ENCODE measurements at regions not wholly inside any gene's neighbourhood (a gene's known extent, or its start where the extent isn't known, plus 50 kb on each side); places are given as distances from the start of the nearest gene placed in this dataset.
A peak's percentile ranks its signal among the peaks of the same experiment; 100 is the strongest.
"Not testable (repeated sequence)": the region's sequence is repeated elsewhere in the genome, so short reads cannot be mapped to it uniquely, and the experiment has no call there.

GRCh38 chr4:118587116-118587831 lies 97.9 kb upstream of the METTL14 start:
- H3K27me3 ChIP-seq (ENCODE audit: control insufficient read depth in 3 of 3, insufficient read depth in 3 of 3, low read length in 3 of 3) = peaks cover 0 to 38% (median 0%) of the 10 kb centered on the region in 3 donors
- no peaks in the 10 kb centered on the region for H3K4me1 ChIP-seq (ENCODE audit: control insufficient read depth in 3 of 3, insufficient read depth in 2 of 3, low read depth in 1 of 3, low read length in 2 of 3)
- no peaks in the 10 kb centered on the region for H3K9me3 ChIP-seq (ENCODE audit: control insufficient read depth in 2 of 2, insufficient read depth in 1 of 2, low read depth in 1 of 2, low read length in 1 of 2)
- FAIRE-seq (no peak), DNase-seq (no peak)
- H3K4me3 ChIP-seq (ENCODE audit: low read depth in 1 of 3, low read length in 3 of 3) = no peak overlapping the region
- no peaks in the 10 kb centered on the region for H3K36me3 ChIP-seq (ENCODE audit: control insufficient read depth in 3 of 3, insufficient read depth in 2 of 3, low read depth in 1 of 3, low read length in 3 of 3)
- no peak overlapping the region for H3K27ac ChIP-seq (ENCODE audit: low read depth in 1 of 3, low read length in 2 of 3)
- 69 to 84% (median 81%) methylated on average over 9 of the region's 9 CpGs for WGBS, 3 donors

GRCh38 chr4:118587946-118588345 lies 97.2 kb upstream of the METTL14 start:
- no peak overlapping the region for H3K4me3 ChIP-seq (ENCODE audit: low read depth in 1 of 3, low read length in 3 of 3)
- H3K27me3 ChIP-seq (ENCODE audit: control insufficient read depth in 3 of 3, insufficient read depth in 3 of 3, low read length in 3 of 3) = peaks cover 0 to 36% (median 0%) of the 10 kb centered on the region in 3 donors
- DNase-seq (no peak), FAIRE-seq (no peak)
- WGBS, 3 donors = 76 to 82% (median 82%) methylated on average over 4 of the region's 4 CpGs
- no peaks in the 10 kb centered on the region for H3K4me1 ChIP-seq (ENCODE audit: control insufficient read depth in 3 of 3, insufficient read depth in 2 of 3, low read depth in 1 of 3, low read length in 2 of 3)
- no peaks in the 10 kb centered on the region for H3K36me3 ChIP-seq (ENCODE audit: control insufficient read depth in 3 of 3, insufficient read depth in 2 of 3, low read depth in 1 of 3, low read length in 3 of 3)
- no peaks in the 10 kb centered on the region for H3K9me3 ChIP-seq (ENCODE audit: control insufficient read depth in 2 of 2, insufficient read depth in 1 of 2, low read depth in 1 of 2, low read length in 1 of 2)
- H3K27ac ChIP-seq (ENCODE audit: low read depth in 1 of 3, low read length in 2 of 3) = no peak overlapping the region

DNA sequence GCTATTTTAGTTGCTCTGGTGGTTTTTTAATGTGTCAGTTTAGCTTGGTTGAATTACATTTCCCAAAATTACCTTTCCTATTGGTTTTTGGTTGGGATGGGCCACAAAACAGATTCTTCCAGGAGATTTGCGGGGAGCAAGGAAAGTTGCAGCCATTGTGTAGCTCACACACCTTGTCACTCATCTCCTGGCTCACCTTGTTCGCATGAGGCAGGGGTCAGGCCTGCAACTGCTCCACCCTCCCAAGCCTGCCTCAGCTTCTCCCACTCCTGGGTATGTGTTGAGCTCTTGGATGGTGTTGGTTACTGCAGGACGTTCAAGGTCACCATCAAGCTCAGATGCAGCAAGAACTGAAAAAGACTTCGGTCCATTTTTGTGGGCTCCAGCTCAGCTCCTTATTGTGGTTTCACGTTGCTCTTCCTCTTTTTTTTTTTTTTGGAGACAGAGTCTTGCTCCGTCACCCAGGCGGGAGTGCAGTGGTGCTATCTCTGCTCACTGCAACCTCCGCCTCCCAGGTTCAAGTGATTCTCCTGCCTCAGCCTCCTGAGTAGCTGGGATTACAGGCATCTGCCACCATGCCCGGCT lies 95.6 kb upstream of the METTL14 start:
- H3K4me3 ChIP-seq (ENCODE audit: low read depth in 1 of 3, low read length in 3 of 3) = no peak overlapping the region
- WGBS, 3 donors = 86 to 89% (median 88%) methylated on average over 9 of the region's 9 CpGs
- H3K4me1 ChIP-seq (ENCODE audit: control insufficient read depth in 3 of 3, insufficient read depth in 2 of 3, low read depth in 1 of 3, low read length in 2 of 3) = no peaks in the 10 kb centered on the region
- H3K9me3 ChIP-seq (ENCODE audit: control insufficient read depth in 2 of 2, insufficient read depth in 1 of 2, low read depth in 1 of 2, low read length in 1 of 2) = no peaks in the 10 kb centered on the region
- no peaks in the 10 kb centered on the region for H3K36me3 ChIP-seq (ENCODE audit: control insufficient read depth in 3 of 3, insufficient read depth in 2 of 3, low read depth in 1 of 3, low read length in 3 of 3)
- FAIRE-seq = no peak
- DNase-seq = no peak
- H3K27ac ChIP-seq (ENCODE audit: low read depth in 1 of 3, low read length in 2 of 3) = no peak overlapping the region
- peaks cover 0 to 30% (median 0%) of the 10 kb centered on the region in 3 donors for H3K27me3 ChIP-seq (ENCODE audit: control insufficient read depth in 3 of 3, insufficient read depth in 3 of 3, low read length in 3 of 3)

DNA sequence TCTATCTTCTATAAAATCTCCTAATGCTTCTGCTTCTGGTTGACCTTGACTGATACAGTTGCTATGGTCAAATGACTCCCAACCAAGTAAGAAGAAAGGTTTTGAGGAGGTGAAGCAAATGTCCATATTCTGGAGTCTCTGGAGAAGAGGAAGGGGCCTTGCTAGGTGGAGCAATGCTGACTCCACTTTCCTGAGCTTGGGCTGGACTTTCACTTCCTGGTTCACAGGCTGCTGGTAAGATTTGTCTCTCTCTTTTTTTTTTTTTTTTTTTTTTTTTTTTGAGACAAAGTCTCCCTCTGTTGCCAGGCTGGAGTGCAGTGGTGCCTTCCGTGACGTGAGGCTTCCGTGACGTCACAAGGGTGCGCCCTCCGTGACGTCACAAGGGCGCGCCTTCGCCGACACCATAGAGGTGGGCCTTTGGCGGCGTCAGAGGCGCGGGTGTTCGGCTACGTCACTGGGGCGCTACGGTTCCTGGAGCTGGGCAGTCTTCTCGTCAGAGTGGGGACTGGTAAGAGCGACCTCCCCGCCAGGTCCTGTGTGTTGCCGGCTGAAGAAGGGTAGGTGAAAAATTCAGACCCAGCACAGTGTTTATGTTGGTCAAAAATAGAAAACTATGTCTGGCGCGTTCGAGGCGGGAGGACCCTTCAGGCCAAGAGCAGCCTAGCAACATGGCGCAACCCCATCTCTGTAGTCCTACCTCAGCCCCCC lies 93.7 kb upstream of the METTL14 start:
- 2 to 22% (median 3%) methylated on average over 27 to 28 of the region's 28 CpGs for WGBS, 3 donors
- not testable (repeated sequence) for H3K9me3 ChIP-seq (ENCODE audit: control insufficient read depth in 2 of 2, insufficient read depth in 1 of 2, low read depth in 1 of 2, low read length in 1 of 2); H3K36me3 ChIP-seq (ENCODE audit: control insufficient read depth in 3 of 3, insufficient read depth in 2 of 3, low read depth in 1 of 3, low read length in 3 of 3); FAIRE-seq; H3K4me1 ChIP-seq (ENCODE audit: control insufficient read depth in 3 of 3, insufficient read depth in 2 of 3, low read depth in 1 of 3, low read length in 2 of 3)
- DNase-seq = peak; percentile 89 to 99
- Histone ChIP-seq H3K27me3 (ENCODE audit: control insufficient read depth in 3 of 3, insufficient read depth in 3 of 3, low read length in 3 of 3) (peaks cover 0 to 14% (median 0%) of the 10 kb centered on the region in 3 donors), H3K27ac (ENCODE audit: low read depth in 1 of 3, low read length in 2 of 3) (peak overlapping the region; percentile 66 to 90 (median 76)), H3K4me3 (ENCODE audit: low read depth in 1 of 3, low read length in 3 of 3) (peak overlapping the region; percentile 50 to 69 (median 55))

DNA sequence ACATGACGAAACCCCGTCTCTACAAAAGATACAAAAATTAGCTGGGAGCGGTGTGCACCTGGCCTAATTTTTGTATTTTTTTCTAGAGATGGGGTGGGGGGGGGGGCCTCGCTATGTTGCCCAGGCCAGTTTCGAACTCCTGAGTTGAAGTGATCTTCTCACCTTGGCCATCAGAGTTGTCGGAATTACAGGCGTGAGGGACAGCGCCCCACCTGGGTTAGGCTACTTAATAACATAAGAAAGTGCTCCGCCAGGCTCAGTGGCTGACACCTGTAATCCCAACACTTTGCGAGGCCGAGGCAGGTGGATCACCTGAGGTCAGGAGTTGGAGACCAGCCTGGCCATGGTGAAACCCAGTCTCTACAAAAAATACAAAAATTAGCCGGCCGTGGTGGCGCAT lies 92.9 kb upstream of the METTL14 start:
- H3K9me3 ChIP-seq (ENCODE audit: control insufficient read depth in 2 of 2, insufficient read depth in 1 of 2, low read depth in 1 of 2, low read length in 1 of 2); H3K27me3 ChIP-seq (ENCODE audit: control insufficient read depth in 3 of 3, insufficient read depth in 3 of 3, low read length in 3 of 3); H3K36me3 ChIP-seq (ENCODE audit: control insufficient read depth in 3 of 3, insufficient read depth in 2 of 3, low read depth in 1 of 3, low read length in 3 of 3); H3K4me1 ChIP-seq (ENCODE audit: control insufficient read depth in 3 of 3, insufficient read depth in 2 of 3, low read depth in 1 of 3, low read length in 2 of 3); DNase-seq; FAIRE-seq: not testable (repeated sequence)
- 93 to 96% (median 96%) methylated on average over 11 to 13 of the region's 14 CpGs for WGBS, 3 donors
- Histone ChIP-seq H3K27ac (ENCODE audit: low read depth in 1 of 3, low read length in 2 of 3) (peak overlapping the region in 1 of 3 donors; percentile 90), H3K4me3 (ENCODE audit: low read depth in 1 of 3, low read length in 3 of 3) (peak overlapping the region; percentile 50 to 69 (median 55))

- FAIRE-seq; H3K9me3 ChIP-seq (ENCODE audit: control insufficient read depth in 2 of 2, insufficient read depth in 1 of 2, low read depth in 1 of 2, low read length in 1 of 2); DNase-seq; H3K27me3 ChIP-seq (ENCODE audit: control insufficient read depth in 3 of 3, insufficient read depth in 3 of 3, low read length in 3 of 3); H3K27ac ChIP-seq (ENCODE audit: low read depth in 1 of 3, low read length in 2 of 3); H3K4me1 ChIP-seq (ENCODE audit: control insufficient read depth in 3 of 3, insufficient read depth in 2 of 3, low read depth in 1 of 3, low read length in 2 of 3); H3K4me3 ChIP-seq (ENCODE audit: low read depth in 1 of 3, low read length in 3 of 3): not testable (repeated sequence)
- WGBS, 3 donors = 64 to 91% (median 71%) methylated on average over 2 to 3 of the region's 3 CpGs
- peaks cover 0 to 15% (median 3%) of the 10 kb centered on the region in 3 donors for H3K36me3 ChIP-seq (ENCODE audit: control insufficient read depth in 3 of 3, insufficient read depth in 2 of 3, low read depth in 1 of 3, low read length in 3 of 3)
These were observed 89.3 kb upstream of the METTL14 start for GRCh38 chr4:118595883-118596282.

DNA sequence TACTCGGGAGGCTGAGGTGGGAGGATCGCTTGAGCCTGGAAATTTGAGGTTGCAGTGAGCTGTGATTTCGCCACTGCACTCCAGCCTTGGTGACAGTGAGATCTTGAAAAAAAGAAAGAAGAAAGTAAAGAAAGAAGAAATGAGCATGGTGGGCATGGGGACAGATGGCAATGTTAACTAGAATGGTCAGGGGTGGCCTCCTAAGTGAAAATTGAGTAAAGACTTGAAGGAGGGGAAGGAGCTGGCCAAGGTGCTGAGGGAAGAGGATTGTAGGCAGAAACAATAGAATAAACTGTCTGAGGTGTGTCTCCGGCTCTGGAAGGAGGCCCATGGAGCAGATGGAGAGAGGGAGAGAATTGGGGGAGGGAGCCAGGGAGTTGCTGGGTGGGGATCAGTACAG lies 60.1 kb upstream of the METTL14 start:
- H3K27ac ChIP-seq (ENCODE audit: low read depth in 1 of 3, low read length in 2 of 3); H3K36me3 ChIP-seq (ENCODE audit: control insufficient read depth in 3 of 3, insufficient read depth in 2 of 3, low read depth in 1 of 3, low read length in 3 of 3); H3K27me3 ChIP-seq (ENCODE audit: control insufficient read depth in 3 of 3, insufficient read depth in 3 of 3, low read length in 3 of 3); H3K9me3 ChIP-seq (ENCODE audit: control insufficient read depth in 2 of 2, insufficient read depth in 1 of 2, low read depth in 1 of 2, low read length in 1 of 2); DNase-seq; H3K4me1 ChIP-seq (ENCODE audit: control insufficient read depth in 3 of 3, insufficient read depth in 2 of 3, low read depth in 1 of 3, low read length in 2 of 3); H3K4me3 ChIP-seq (ENCODE audit: low read depth in 1 of 3, low read length in 3 of 3); FAIRE-seq: not testable (repeated sequence)
- 93 to 100% (median 98%) methylated on average over 2 to 4 of the region's 4 CpGs for WGBS, 3 donors

- not testable (repeated sequence) for H3K9me3 ChIP-seq (ENCODE audit: control insufficient read depth in 2 of 2, insufficient read depth in 1 of 2, low read depth in 1 of 2, low read length in 1 of 2); H3K27me3 ChIP-seq (ENCODE audit: control insufficient read depth in 3 of 3, insufficient read depth in 3 of 3, low read length in 3 of 3); H3K4me3 ChIP-seq (ENCODE audit: low read depth in 1 of 3, low read length in 3 of 3); H3K4me1 ChIP-seq (ENCODE audit: control insufficient read depth in 3 of 3, insufficient read depth in 2 of 3, low read depth in 1 of 3, low read length in 2 of 3); FAIRE-seq; DNase-seq; H3K27ac ChIP-seq (ENCODE audit: low read depth in 1 of 3, low read length in 2 of 3)
- peaks cover 0 to 31% (median 0%) of the 10 kb centered on the region in 3 donors for H3K36me3 ChIP-seq (ENCODE audit: control insufficient read depth in 3 of 3, insufficient read depth in 2 of 3, low read depth in 1 of 3, low read length in 3 of 3)
- 65 to 91% (median 81%) methylated on average over 1 to 2 of the region's 2 CpGs for WGBS, 3 donors
These were observed 55.5 kb upstream of the METTL14 start for GRCh38 chr4:118629697-118630096.
